Neural cell (in vitro differentiated cells): ENCODE measurements at regions not wholly inside any gene's neighbourhood (a gene's known extent, or its start where the extent isn't known, plus 50 kb on each side); places are given as distances from the start of the nearest gene placed in this dataset.

Experiments
- H2AFZ ChIP-seq: fragments of 200-600, 300-800 bp; sonication (generic), shearing (Covaris generic); 2 replicates; pipeline ENCODE4 v1.6.0; 2014; ENCODE audit warnings: low read depth, mild to moderate bottlenecking, antibody characterized with exemption, low read length, moderate library complexity
- H3F3A ChIP-seq: fragments of 200-600 bp; shearing (Covaris generic); 2 replicates; pipeline ENCODE4 v1.6.1; 2016; ENCODE audit warnings: mild to moderate bottlenecking, moderate library complexity, mixed read lengths, antibody characterized with exemption, low read length; ENCODE audit not compliant: insufficient read depth, poor library complexity, severe bottlenecking
- H3K27ac ChIP-seq: fragments of 200-600, 300-800 bp; sonication (generic), shearing (Covaris generic); 2 replicates; pipeline ENCODE4 v1.5.1; 2014; ENCODE audit warnings: mild to moderate bottlenecking, low read length, moderate library complexity
- H3K27me3 ChIP-seq: fragments of 300-800, 200-600 bp; sonication (generic), shearing (Covaris generic); 2 replicates; pipeline ENCODE4 v1.6.0; 2014; ENCODE audit warnings: mild to moderate bottlenecking, low read depth, low read length, moderate library complexity; ENCODE audit not compliant: insufficient read depth
- H3K36me3 ChIP-seq: fragments of 300-800, 200-600 bp; sonication (generic), shearing (Covaris generic); 2 replicates; pipeline ENCODE4 v1.5.1; 2014; ENCODE audit warnings: mild to moderate bottlenecking, antibody characterized with exemption, low read length, moderate library complexity; ENCODE audit not compliant: insufficient read depth
- H3K4me2 ChIP-seq: fragments of 300-800, 200-600 bp; sonication (generic), shearing (Covaris generic); 2 replicates; pipeline ENCODE4 v1.6.0; 2014; ENCODE audit warnings: mild to moderate bottlenecking, low read length
- H3K4me3 ChIP-seq: fragments of 300-800, 200-600 bp; sonication (generic), shearing (Covaris generic); 2 replicates; pipeline ENCODE4 v1.5.1; 2014; ENCODE audit warnings: mild to moderate bottlenecking, low read length, moderate library complexity
- H3K79me2 ChIP-seq: fragments of 200-600 bp; shearing (Covaris generic); replicated peaks from 2 replicates; pipeline ENCODE4 v1.6.0; 2014; ENCODE audit warnings: mild to moderate bottlenecking, low read length, moderate library complexity; ENCODE audit not compliant: insufficient read depth
- H3K9ac ChIP-seq: fragments of 300-800, 200-600 bp; sonication (generic), shearing (Covaris generic); 2 replicates; pipeline ENCODE4 v1.6.1; 2016; ENCODE audit warnings: mild to moderate bottlenecking, low read length, mixed read lengths
- H3K9me2 ChIP-seq: fragments of 200-600 bp; shearing (Covaris generic); 2 replicates; pipeline ENCODE4 v1.6.1; 2016; ENCODE audit warnings: mild to moderate bottlenecking, low read length, mixed read lengths; ENCODE audit not compliant: insufficient read depth
- H3K9me3 ChIP-seq: fragments of 200-600, 300-800 bp; sonication (generic), shearing (Covaris generic); 2 replicates; pipeline ENCODE4 v1.6.1; 2016; ENCODE audit warnings: mild to moderate bottlenecking, mixed run types, low read length, moderate library complexity, mixed read lengths
- H4K20me1 ChIP-seq: fragments of 200-600 bp; shearing (Covaris generic); 2 replicates; pipeline ENCODE4 v1.6.1; 2016; ENCODE audit warnings: mild to moderate bottlenecking, mixed run types; ENCODE audit not compliant: insufficient read depth
- EP300 ChIP-seq: fragments of 450-650 bp; conservative IDR thresholded peaks from 2 replicates; pipeline ENCODE4 v1.6.1; 2014; ENCODE audit warnings: antibody characterized with exemption, mild to moderate bottlenecking, moderate library complexity; ENCODE audit not compliant: poor library complexity, severe bottlenecking
- EZH2 ChIP-seq: fragments of 200-600, 300-800 bp; shearing (Covaris generic), sonication (generic); IDR thresholded peaks from 2 replicates; pipeline ENCODE4 v1.6.1; 2014; ENCODE audit warnings: antibody characterized with exemption, low read length, borderline replicate concordance, mild to moderate bottlenecking; ENCODE audit not compliant: insufficient read depth, poor library complexity, severe bottlenecking
- MXI1 ChIP-seq: fragments of 450-650 bp; conservative IDR thresholded peaks from 2 replicates; pipeline ENCODE4 v1.6.1; 2014; ENCODE audit warnings: antibody characterized with exemption, mild to moderate bottlenecking; ENCODE audit not compliant: poor library complexity, severe bottlenecking
- POLR2AphosphoS5 ChIP-seq: IDR thresholded peaks from 2 replicates; pipeline ENCODE4 v1.6.1; 2012
- RAD21 ChIP-seq: fragments of 450-650 bp; conservative IDR thresholded peaks from 2 replicates; pipeline ENCODE4 v1.6.1; 2014; ENCODE audit warnings: antibody characterized with exemption, mild to moderate bottlenecking, moderate library complexity
- SMC3 ChIP-seq: fragments of 450-650 bp; conservative IDR thresholded peaks from 2 replicates; pipeline ENCODE4 v1.6.1; 2014; ENCODE audit warnings: antibody characterized with exemption, mild to moderate bottlenecking, moderate library complexity; ENCODE audit not compliant: poor library complexity
- TAF1 ChIP-seq: IDR thresholded peaks from 2 replicates; pipeline ENCODE4 v1.6.1; 2012; ENCODE audit warnings: low read depth
- TF ChIP-seq, protein P1 (sequence below): IDR thresholded peaks from 2 replicates; pipeline ENCODE4 v1.6.1; 2012; ENCODE audit warnings: borderline replicate concordance
- TF ChIP-seq, protein P2 (sequence below): fragments of 450-650 bp; IDR thresholded peaks from 2 replicates; pipeline ENCODE4 v1.5.1; 2014; ENCODE audit warnings: antibody characterized with exemption, mild to moderate bottlenecking, moderate library complexity; ENCODE audit not compliant: poor library complexity, severe bottlenecking

DNA sequence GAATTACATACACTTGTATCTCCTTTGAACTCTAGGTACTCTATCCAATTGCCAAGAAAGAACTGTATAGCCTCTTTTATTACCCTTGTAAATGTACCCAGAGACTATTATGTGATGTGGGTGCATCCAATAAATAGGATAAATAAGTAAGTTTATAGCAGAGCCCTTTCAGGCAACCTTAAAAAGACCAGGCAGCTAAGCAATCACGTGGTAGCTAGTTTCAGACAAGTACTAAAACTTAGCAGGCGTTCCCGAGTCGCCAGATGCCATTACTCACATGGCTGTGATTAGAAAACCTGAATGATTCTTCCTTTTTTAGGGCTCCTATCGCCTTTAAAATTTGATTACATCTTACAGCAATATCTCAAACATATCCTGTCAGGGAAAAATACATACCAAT is 1303.0 kb downstream of the EFNB2 start:
- no peaks in the 10 kb centered on the region for H3K79me2 ChIP-seq
- H3F3A ChIP-seq = no peaks in the 10 kb centered on the region
- H3K4me2 ChIP-seq = no peak overlapping the region
- TF ChIP-seq EP300 (no peak), SMC3 (no peak), TAF1 (no peak), MXI1 (no peak), RAD21 (no peak), POLR2AphosphoS5 (no peak), EZH2 (no peak)
- TF ChIP-seq, protein P1, sequence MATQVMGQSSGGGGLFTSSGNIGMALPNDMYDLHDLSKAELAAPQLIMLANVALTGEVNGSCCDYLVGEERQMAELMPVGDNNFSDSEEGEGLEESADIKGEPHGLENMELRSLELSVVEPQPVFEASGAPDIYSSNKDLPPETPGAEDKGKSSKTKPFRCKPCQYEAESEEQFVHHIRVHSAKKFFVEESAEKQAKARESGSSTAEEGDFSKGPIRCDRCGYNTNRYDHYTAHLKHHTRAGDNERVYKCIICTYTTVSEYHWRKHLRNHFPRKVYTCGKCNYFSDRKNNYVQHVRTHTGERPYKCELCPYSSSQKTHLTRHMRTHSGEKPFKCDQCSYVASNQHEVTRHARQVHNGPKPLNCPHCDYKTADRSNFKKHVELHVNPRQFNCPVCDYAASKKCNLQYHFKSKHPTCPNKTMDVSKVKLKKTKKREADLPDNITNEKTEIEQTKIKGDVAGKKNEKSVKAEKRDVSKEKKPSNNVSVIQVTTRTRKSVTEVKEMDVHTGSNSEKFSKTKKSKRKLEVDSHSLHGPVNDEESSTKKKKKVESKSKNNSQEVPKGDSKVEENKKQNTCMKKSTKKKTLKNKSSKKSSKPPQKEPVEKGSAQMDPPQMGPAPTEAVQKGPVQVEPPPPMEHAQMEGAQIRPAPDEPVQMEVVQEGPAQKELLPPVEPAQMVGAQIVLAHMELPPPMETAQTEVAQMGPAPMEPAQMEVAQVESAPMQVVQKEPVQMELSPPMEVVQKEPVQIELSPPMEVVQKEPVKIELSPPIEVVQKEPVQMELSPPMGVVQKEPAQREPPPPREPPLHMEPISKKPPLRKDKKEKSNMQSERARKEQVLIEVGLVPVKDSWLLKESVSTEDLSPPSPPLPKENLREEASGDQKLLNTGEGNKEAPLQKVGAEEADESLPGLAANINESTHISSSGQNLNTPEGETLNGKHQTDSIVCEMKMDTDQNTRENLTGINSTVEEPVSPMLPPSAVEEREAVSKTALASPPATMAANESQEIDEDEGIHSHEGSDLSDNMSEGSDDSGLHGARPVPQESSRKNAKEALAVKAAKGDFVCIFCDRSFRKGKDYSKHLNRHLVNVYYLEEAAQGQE = no peak
- TF ChIP-seq, protein P2, sequence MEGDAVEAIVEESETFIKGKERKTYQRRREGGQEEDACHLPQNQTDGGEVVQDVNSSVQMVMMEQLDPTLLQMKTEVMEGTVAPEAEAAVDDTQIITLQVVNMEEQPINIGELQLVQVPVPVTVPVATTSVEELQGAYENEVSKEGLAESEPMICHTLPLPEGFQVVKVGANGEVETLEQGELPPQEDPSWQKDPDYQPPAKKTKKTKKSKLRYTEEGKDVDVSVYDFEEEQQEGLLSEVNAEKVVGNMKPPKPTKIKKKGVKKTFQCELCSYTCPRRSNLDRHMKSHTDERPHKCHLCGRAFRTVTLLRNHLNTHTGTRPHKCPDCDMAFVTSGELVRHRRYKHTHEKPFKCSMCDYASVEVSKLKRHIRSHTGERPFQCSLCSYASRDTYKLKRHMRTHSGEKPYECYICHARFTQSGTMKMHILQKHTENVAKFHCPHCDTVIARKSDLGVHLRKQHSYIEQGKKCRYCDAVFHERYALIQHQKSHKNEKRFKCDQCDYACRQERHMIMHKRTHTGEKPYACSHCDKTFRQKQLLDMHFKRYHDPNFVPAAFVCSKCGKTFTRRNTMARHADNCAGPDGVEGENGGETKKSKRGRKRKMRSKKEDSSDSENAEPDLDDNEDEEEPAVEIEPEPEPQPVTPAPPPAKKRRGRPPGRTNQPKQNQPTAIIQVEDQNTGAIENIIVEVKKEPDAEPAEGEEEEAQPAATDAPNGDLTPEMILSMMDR = no peak
- no peak overlapping the region for H2AFZ ChIP-seq
- no peaks in the 10 kb centered on the region for H3K9me2 ChIP-seq
- H3K36me3 ChIP-seq = no peaks in the 10 kb centered on the region
- no peak overlapping the region for H3K4me3 ChIP-seq
- H3K27me3 ChIP-seq = no peaks in the 10 kb centered on the region
- H4K20me1 ChIP-seq = no peaks in the 10 kb centered on the region
- no peak overlapping the region for H3K27ac ChIP-seq
- H3K9me3 ChIP-seq = no peaks in the 10 kb centered on the region
- no peak overlapping the region for H3K9ac ChIP-seq

DNA sequence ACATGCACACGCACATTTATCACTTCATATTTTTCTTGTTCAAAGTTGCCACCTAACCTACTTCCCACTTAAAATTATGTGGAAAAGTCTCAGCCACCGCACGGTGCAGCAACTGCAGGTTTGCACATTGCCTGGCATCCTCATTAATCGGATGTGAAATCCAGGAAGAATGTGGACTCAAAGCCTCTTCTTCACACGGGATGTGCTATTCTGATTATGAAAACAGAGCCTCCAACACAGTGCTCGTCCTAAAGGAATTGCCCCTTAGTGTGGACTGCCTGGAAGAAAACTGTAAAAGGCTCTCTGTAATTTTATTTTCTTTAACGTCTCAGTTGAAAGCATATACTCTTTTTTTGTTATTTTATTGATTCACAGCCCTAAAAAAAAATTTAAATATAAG is 1303.5 kb downstream of the EFNB2 start:
- H3K79me2 ChIP-seq = no peaks in the 10 kb centered on the region
- H3K4me3 ChIP-seq = no peak overlapping the region
- no peak overlapping the region for H2AFZ ChIP-seq
- no peaks in the 10 kb centered on the region for H3F3A ChIP-seq
- no peak for TF ChIP-seq EZH2
- H3K9ac ChIP-seq = no peak overlapping the region
- H4K20me1 ChIP-seq = no peaks in the 10 kb centered on the region
- no peaks in the 10 kb centered on the region for H3K27me3 ChIP-seq
- no peak overlapping the region for H3K4me2 ChIP-seq
- no peaks in the 10 kb centered on the region for H3K36me3 ChIP-seq
- no peaks in the 10 kb centered on the region for H3K9me3 ChIP-seq
- H3K9me2 ChIP-seq = no peaks in the 10 kb centered on the region
- H3K27ac ChIP-seq = no peak overlapping the region

DNA sequence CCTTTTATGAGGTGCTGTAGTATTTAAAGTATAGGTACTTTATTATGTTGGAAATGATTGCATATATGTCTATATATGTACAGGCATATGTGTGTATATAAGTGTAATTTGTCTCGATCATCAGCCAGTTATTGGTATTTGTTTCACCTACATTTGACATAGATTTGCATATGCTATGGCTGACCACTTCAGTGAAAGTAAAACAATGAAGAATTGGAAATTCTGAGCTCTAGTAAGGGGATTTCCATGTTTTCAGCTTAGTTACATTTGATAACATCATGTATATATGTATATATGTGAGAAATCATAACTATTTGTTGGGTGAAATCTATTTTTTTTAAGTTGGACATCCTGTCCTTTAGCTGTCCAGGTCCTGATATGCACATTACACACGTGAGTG is 1303.9 kb downstream of the EFNB2 start:
- Histone ChIP-seq H3K9me3 (no peaks in the 10 kb centered on the region), H3K36me3 (no peaks in the 10 kb centered on the region), H3K4me3 (no peak overlapping the region), H3K9ac (no peak overlapping the region), H3K79me2 (no peaks in the 10 kb centered on the region), H3K9me2 (no peaks in the 10 kb centered on the region), H3K4me2 (no peak overlapping the region), H2AFZ (no peak overlapping the region), H4K20me1 (no peaks in the 10 kb centered on the region), H3F3A (no peaks in the 10 kb centered on the region), H3K27me3 (no peaks in the 10 kb centered on the region), H3K27ac (no peak overlapping the region)
- no peak for TF ChIP-seq POLR2AphosphoS5
- no peak for TF ChIP-seq RAD21
- no peak for TF ChIP-seq MXI1
- TF ChIP-seq, protein P2 = no peak
- TF ChIP-seq EP300 = no peak
- TF ChIP-seq SMC3 = no peak
- TF ChIP-seq TAF1 = no peak
- TF ChIP-seq EZH2 = no peak
- TF ChIP-seq, protein P1 = no peak
